NCI-H1105 treated with DMSO at 0.1 percent for 48 hours (cell line): ENCODE measurements at regions not wholly inside any gene's neighbourhood (a gene's known extent, or its start where the extent isn't known, plus 50 kb on each side); places are given as distances from the start of the nearest gene placed in this dataset.

Experiments used
- DNase-seq: peaks from one replicate; lab custom pipeline; 2025; lab: John Stamatoyannopoulos, UW

DNA sequence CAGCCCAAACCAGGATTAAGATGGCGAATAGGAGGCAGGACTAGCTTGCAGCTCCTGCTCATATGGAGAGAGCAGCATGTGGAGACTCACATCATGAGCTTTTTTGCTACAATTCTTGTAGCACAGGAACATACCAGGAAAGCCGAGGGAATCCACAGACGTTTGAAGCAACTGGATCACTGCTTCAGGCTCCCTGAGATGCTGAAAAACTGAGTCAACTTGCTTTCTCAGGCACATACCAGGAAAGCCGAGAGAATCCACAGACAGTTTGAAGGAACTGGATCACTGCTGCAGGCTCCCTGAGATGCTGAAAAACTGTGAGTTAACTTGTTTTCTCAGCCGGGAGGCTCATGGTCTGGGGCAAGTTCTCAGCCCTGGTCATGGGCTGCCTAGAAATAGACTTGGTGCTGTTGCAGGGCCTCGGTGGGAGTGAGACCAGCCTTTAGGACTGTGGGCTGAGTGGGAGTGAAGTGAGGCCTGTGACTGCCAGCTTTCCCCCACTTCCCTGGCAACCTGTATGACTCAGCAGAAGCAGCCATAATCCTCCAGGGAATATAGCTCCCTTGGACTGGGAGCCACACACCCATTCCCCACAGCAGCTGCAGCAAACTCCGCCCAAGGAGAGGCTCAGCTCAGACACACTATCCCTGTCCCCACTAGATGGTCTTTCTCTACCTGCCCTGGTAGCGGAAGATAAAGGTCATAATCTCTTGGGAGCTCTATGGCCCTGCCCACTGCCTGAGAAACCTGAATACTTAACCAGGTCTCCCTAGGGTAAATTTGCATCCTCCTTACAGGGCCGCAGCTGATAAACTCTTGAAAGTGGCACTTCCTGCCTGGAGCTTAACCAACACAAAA, 51.9 kb upstream of the PFN2 start:
- no peak for DNase-seq

- no peak for DNase-seq
Observed at GRCh38 chr3:150020527-150020926, 49.8 kb upstream of the PFN2 start.
